Erythroblast (primary cell): ENCODE measurements at regions not wholly inside any gene's neighbourhood (a gene's known extent, or its start where the extent isn't known, plus 50 kb on each side); places are given as distances from the start of the nearest gene placed in this dataset.

Experiments
- DNase-seq, 2 experiments: peaks; one replicate each; lab custom pipeline; 2025; lab: John Stamatoyannopoulos, UW
- GATA1 ChIP-seq: IDR thresholded peaks from 2 replicates; pipeline ENCODE4 v1.6.1; 2011; ENCODE audit warnings: low read depth, mild to moderate bottlenecking, control low read depth, low read length, moderate library complexity
- POLR2A ChIP-seq: IDR thresholded peaks from 2 replicates; pipeline ENCODE4 v1.6.1; 2011; ENCODE audit warnings: mild to moderate bottlenecking, low read length

GRCh38 chr14:41378526-41378925, 228.2 kb upstream of the LRFN5 start:
- TF ChIP-seq POLR2A: no peak
- no peak for TF ChIP-seq GATA1
- DNase-seq: no peak

- DNase-seq: no peak
- TF ChIP-seq GATA1 (no peak), POLR2A (no peak)
Measured at GRCh38 chr14:41377932-41378331, 228.7 kb upstream of the LRFN5 start.

- TF ChIP-seq GATA1: no peak
- no peak for TF ChIP-seq POLR2A
- DNase-seq: no peak
Measured at GRCh38 chr14:41374092-41374491, 232.6 kb upstream of the LRFN5 start.

GRCh38 chr14:41362139-41362538, 244.5 kb upstream of the LRFN5 start:
- TF ChIP-seq POLR2A: no peak
- TF ChIP-seq GATA1: no peak
- no peak for DNase-seq

- TF ChIP-seq GATA1: no peak
- no peak for TF ChIP-seq POLR2A
- DNase-seq: no peak
Measured at GRCh38 chr14:41360126-41360525, 246.6 kb upstream of the LRFN5 start.

GRCh38 chr14:41355866-41356265, 250.8 kb upstream of the LRFN5 start:
- DNase-seq: no peak
- no peak for TF ChIP-seq POLR2A
- no peak for TF ChIP-seq GATA1

GRCh38 chr14:41350476-41350875, 256.2 kb upstream of the LRFN5 start:
- no peak for DNase-seq
- TF ChIP-seq POLR2A: no peak
- TF ChIP-seq GATA1: no peak

- TF ChIP-seq POLR2A (no peak), GATA1 (no peak)
- no peak for DNase-seq
Measured at GRCh38 chr14:41349289-41349910, 257.3 kb upstream of the LRFN5 start.

GRCh38 chr14:41343857-41344256, 262.8 kb upstream of the LRFN5 start:
- DNase-seq: no peak
- no peak for TF ChIP-seq GATA1
- TF ChIP-seq POLR2A: no peak

GRCh38 chr14:41313196-41313595, 293.5 kb upstream of the LRFN5 start:
- no peak for TF ChIP-seq GATA1
- no peak for TF ChIP-seq POLR2A
- no peak for DNase-seq

GRCh38 chr14:41303506-41303905, 303.2 kb upstream of the LRFN5 start:
- TF ChIP-seq GATA1 (no peak), POLR2A (no peak)
- no peak for DNase-seq

- TF ChIP-seq GATA1 (no peak), POLR2A (no peak)
- no peak for DNase-seq
Measured at GRCh38 chr14:41302776-41303175, 303.9 kb upstream of the LRFN5 start.

- no peak for TF ChIP-seq GATA1
- TF ChIP-seq POLR2A: no peak
Measured at GRCh38 chr14:41299924-41300323, 306.8 kb upstream of the LRFN5 start.

GRCh38 chr14:41298328-41298690, 308.4 kb upstream of the LRFN5 start:
- TF ChIP-seq POLR2A: no peak
- no peak for TF ChIP-seq GATA1
- no peak for DNase-seq

More at GRCh38 chr14:41299924-41300323, 306.8 kb upstream of the LRFN5 start:
- DNase-seq: no peak
